ENCODE measurements at regions not wholly inside any gene's neighbourhood (a gene's known extent, or its start where the extent isn't known, plus 50 kb on each side); places are given as distances from the start of the nearest gene placed in this dataset.

DNA sequence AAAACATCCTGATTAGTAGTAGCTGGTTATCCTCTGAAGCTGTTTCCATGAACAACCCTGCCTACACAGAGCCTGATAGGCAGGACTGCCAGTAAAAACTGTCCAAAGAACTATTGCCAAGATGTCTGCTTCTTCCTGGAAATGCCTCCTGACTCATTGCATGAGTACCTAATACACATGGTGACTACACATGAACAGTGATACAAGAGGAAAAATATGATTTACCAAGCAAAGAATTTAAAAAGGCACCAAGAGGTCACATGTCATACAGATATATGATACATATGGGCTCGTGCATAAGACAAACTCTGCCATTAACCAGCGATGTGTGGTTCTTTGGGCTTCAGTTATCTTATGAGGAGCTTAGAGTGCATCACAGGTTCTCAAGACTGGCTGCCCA is 552.3 kb downstream of the SLC16A7 start:
- TF ChIP-seq, protein P1, sequence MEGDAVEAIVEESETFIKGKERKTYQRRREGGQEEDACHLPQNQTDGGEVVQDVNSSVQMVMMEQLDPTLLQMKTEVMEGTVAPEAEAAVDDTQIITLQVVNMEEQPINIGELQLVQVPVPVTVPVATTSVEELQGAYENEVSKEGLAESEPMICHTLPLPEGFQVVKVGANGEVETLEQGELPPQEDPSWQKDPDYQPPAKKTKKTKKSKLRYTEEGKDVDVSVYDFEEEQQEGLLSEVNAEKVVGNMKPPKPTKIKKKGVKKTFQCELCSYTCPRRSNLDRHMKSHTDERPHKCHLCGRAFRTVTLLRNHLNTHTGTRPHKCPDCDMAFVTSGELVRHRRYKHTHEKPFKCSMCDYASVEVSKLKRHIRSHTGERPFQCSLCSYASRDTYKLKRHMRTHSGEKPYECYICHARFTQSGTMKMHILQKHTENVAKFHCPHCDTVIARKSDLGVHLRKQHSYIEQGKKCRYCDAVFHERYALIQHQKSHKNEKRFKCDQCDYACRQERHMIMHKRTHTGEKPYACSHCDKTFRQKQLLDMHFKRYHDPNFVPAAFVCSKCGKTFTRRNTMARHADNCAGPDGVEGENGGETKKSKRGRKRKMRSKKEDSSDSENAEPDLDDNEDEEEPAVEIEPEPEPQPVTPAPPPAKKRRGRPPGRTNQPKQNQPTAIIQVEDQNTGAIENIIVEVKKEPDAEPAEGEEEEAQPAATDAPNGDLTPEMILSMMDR (IDR thresholded peaks at IDR 0.05) = no peak
- TF ChIP-seq EZH2 (IDR thresholded peaks at IDR 0.05) (no peak), EZH2phosphoT487 (IDR thresholded peaks at IDR 0.05) (no peak)
